Common myeloid progenitor, CD34-positive (primary cell): ENCODE measurements at regions not wholly inside any gene's neighbourhood (a gene's known extent, or its start where the extent isn't known, plus 50 kb on each side); places are given as distances from the start of the nearest gene placed in this dataset.
A peak's percentile ranks its signal among the peaks of the same experiment; 100 is the strongest.

Experiments
- CTCF ChIA-PET: fragments of 350-600 bp; sonication (Branson Sonifier 250); formaldehyde crosslinking; loops from one replicate; lab custom pipeline; 2021; ENCODE audit warnings: antibody characterized with exemption; lab: Charles Lee
- POLR2A ChIA-PET: fragments of 350-600 bp; sonication (Branson Sonifier 250); formaldehyde crosslinking; loops from one replicate; lab custom pipeline; 2021; ENCODE audit warnings: antibody characterized with exemption; lab: Charles Lee
- DNase-seq, 3 donors: peaks; one replicate each; pipeline versions ENCODE4 v3.0.0 to v3.0.0-alpha.2; 2013
- H3K27ac ChIP-seq, 2 experiments: 1 replicate in 1 of 2; 2 replicates in 1 of 2; pipeline ENCODE4 v1.7.0; 2013; ENCODE audit warnings: inconsistent platforms in 2 of 2, low read length in 2 of 2, mild to moderate bottlenecking in 2 of 2, low read depth in 1 of 2, moderate library complexity in 1 of 2; ENCODE audit not compliant: severe bottlenecking in 2 of 2, insufficient read depth in 1 of 2, poor library complexity in 1 of 2
- H3K27me3 ChIP-seq, 5 experiments: replicated peaks in 2 of 5; 1 replicate in 3 of 5; 2 replicates in 2 of 5; pipeline versions ENCODE4 v1.6.1 to v1.7.0; 2013; ENCODE audit warnings: low read length in 4 of 5, mild to moderate bottlenecking in 2 of 5, moderate library complexity in 2 of 5, inconsistent platforms in 1 of 5; ENCODE audit not compliant: insufficient read depth in 5 of 5, control insufficient read depth in 4 of 5
- H3K36me3 ChIP-seq, 4 experiments: 1 replicate in 2 of 4; 2 replicates in 2 of 4; pipeline versions ENCODE4 v1.6.1 to v1.7.0; 2013; ENCODE audit warnings: low read length in 3 of 4, control low read depth in 1 of 4, mild to moderate bottlenecking in 1 of 4; ENCODE audit not compliant: control insufficient read depth in 4 of 4, insufficient read depth in 4 of 4
- H3K4me1 ChIP-seq, 4 experiments: 1 replicate in 3 of 4; 2 replicates in 1 of 4; pipeline versions ENCODE4 v1.6.1 to v1.7.1; 2013; ENCODE audit warnings: low read length in 3 of 4, mild to moderate bottlenecking in 3 of 4, control low read depth in 1 of 4, inconsistent platforms in 1 of 4, moderate library complexity in 1 of 4; ENCODE audit not compliant: control insufficient read depth in 4 of 4, insufficient read depth in 4 of 4; ENCODE audit errors: control extremely low read depth in 1 of 4
- H3K4me3 ChIP-seq, 7 experiments: 1 replicate in 4 of 7; 2 replicates in 3 of 7; pipeline versions ENCODE4 v1.5.1 to v1.7.0; 2013; ENCODE audit warnings: mild to moderate bottlenecking in 7 of 7, low read length in 6 of 7, moderate library complexity in 6 of 7, inconsistent platforms in 2 of 7, low read depth in 2 of 7, control low read depth in 1 of 7; ENCODE audit not compliant: insufficient read depth in 4 of 7, control insufficient read depth in 1 of 7; ENCODE audit errors: extremely low read depth in 1 of 7
- H3K9me3 ChIP-seq, 5 experiments: 1 replicate in 4 of 5; 2 replicates in 1 of 5; pipeline versions ENCODE4 v1.6.1 to v1.7.1; 2013; ENCODE audit warnings: low read length in 4 of 5, mild to moderate bottlenecking in 2 of 5, inconsistent platforms in 1 of 5, low read depth in 1 of 5, moderate library complexity in 1 of 5; ENCODE audit not compliant: control insufficient read depth in 4 of 5, insufficient read depth in 2 of 5; ENCODE audit errors: control extremely low read depth in 1 of 5
- WGBS: methylation state at CpG from one replicate; pipeline ENCODE4 v1.1.5; 2013; ENCODE audit not compliant: insufficient coverage; 5-methylcytosine and 5-hydroxymethylcytosine counted together

GRCh38 chrX:20515841-20516461 lies 249.2 kb upstream of the RPS6KA3 start:
- Histone ChIP-seq H3K27me3 (peaks cover 0 to 23% (median 0%) of the 10 kb centered on the region in 5 experiments), H3K4me3 (no peak overlapping the region), H3K9me3 (no peaks in the 10 kb centered on the region), H3K4me1 (peaks cover 0 to 23% (median 12%) of the 10 kb centered on the region in 4 experiments), H3K36me3 (no peaks in the 10 kb centered on the region), H3K27ac (no peak overlapping the region)
- WGBS, result no CpG with 5 or more reads among the region's 1 CpG
- peak; percentile 38 to 84 (median 81) for DNase-seq
- ChIA-PET CTCF (no interaction called here), POLR2A (no interaction called here)

GRCh38 chrX:20514358-20514757 lies 247.6 kb upstream of the RPS6KA3 start:
- Histone ChIP-seq H3K27me3 (peaks cover 0 to 19% (median 0%) of the 10 kb centered on the region in 5 experiments), H3K4me3 (no peak overlapping the region), H3K9me3 (no peaks in the 10 kb centered on the region), H3K27ac (no peak overlapping the region), H3K4me1 (peaks cover 0 to 23% (median 12%) of the 10 kb centered on the region in 4 experiments), H3K36me3 (no peaks in the 10 kb centered on the region)
- WGBS, result no CpG with 5 or more reads among the region's 1 CpG
- ChIA-PET POLR2A (no interaction called here), CTCF (no interaction called here)
- DNase-seq, result peak in 2 of 3 donors; percentile 12 to 13

GRCh38 chrX:20513185-20513584 lies 246.5 kb upstream of the RPS6KA3 start:
- ChIA-PET POLR2A (no interaction called here), CTCF (no interaction called here)
- H3K4me1 ChIP-seq, result peaks cover 0 to 23% (median 12%) of the 10 kb centered on the region in 4 experiments

GRCh38 chrX:20511792-20512191 lies 245.1 kb upstream of the RPS6KA3 start:
- Histone ChIP-seq H3K36me3 (no peaks in the 10 kb centered on the region), H3K27ac (no peak overlapping the region), H3K4me1 (peaks cover 0 to 21% (median 9%) of the 10 kb centered on the region in 4 experiments), H3K9me3 (no peaks in the 10 kb centered on the region), H3K4me3 (no peak overlapping the region), H3K27me3 (peaks cover 0 to 13% (median 0%) of the 10 kb centered on the region in 5 experiments)
- ChIA-PET CTCF (no interaction called here), POLR2A (no interaction called here)
- 37% methylated on average over 2 of the region's 5 CpGs for WGBS
- peak in 2 of 3 donors; percentile 20 to 34 for DNase-seq

More at GRCh38 chrX:20513185-20513584, 246.5 kb upstream of the RPS6KA3 start:
- Histone ChIP-seq H3K9me3 (no peaks in the 10 kb centered on the region), H3K27me3 (peaks cover 0 to 13% (median 0%) of the 10 kb centered on the region in 5 experiments), H3K4me3 (no peak overlapping the region), H3K27ac (no peak overlapping the region), H3K36me3 (no peaks in the 10 kb centered on the region)
- DNase-seq, result peak in 1 of 3 donors; percentile 4
- WGBS, result no CpG with 5 or more reads among the region's 3 CpGs

- H3K4me3 ChIP-seq, result no peak overlapping the region
- no peaks in the 10 kb centered on the region for H3K36me3 ChIP-seq
- WGBS, result 82% methylated on average over 1 of the region's 2 CpGs
- no peak overlapping the region for H3K27ac ChIP-seq
- no peaks in the 10 kb centered on the region for H3K9me3 ChIP-seq
- peaks cover 0 to 5% (median 0%) of the 10 kb centered on the region in 5 experiments for H3K27me3 ChIP-seq
- H3K4me1 ChIP-seq, result peaks cover 0 to 12% (median 0%) of the 10 kb centered on the region in 4 experiments
- ChIA-PET CTCF (no interaction called here), POLR2A (interaction anchor here (0.6 to 1.6 kb wide), 2 partner anchors 12 to 355 kb away, joined by 3 to 6 read pairs; no protein-coding TSS in a partner anchor)
- DNase-seq, result no peak
Observed at GRCh38 chrX:20507901-20508620, 241.4 kb upstream of the RPS6KA3 start.

- no peak overlapping the region for H3K27ac ChIP-seq
- H3K36me3 ChIP-seq, result no peaks in the 10 kb centered on the region
- DNase-seq, result no peak
- CTCF ChIA-PET, result no interaction called here
- H3K4me3 ChIP-seq, result no peak overlapping the region
- peaks cover 0 to 5% (median 0%) of the 10 kb centered on the region in 5 experiments for H3K27me3 ChIP-seq
- peaks cover 0 to 4% (median 0%) of the 10 kb centered on the region in 4 experiments for H3K4me1 ChIP-seq
- POLR2A ChIA-PET, result interaction anchor here (1.6 kb wide), 1 partner anchor 11 kb away, joined by 3 read pairs; no protein-coding TSS in a partner anchor
- no peaks in the 10 kb centered on the region for H3K9me3 ChIP-seq
Observed at GRCh38 chrX:20506739-20507138, 240.0 kb upstream of the RPS6KA3 start.

- Histone ChIP-seq H3K27me3 (peaks cover 0 to 5% (median 0%) of the 10 kb centered on the region in 5 experiments), H3K36me3 (no peaks in the 10 kb centered on the region), H3K27ac (no peak overlapping the region), H3K9me3 (no peaks in the 10 kb centered on the region), H3K4me3 (no peak overlapping the region), H3K4me1 (no peaks in the 10 kb centered on the region)
- DNase-seq, result no peak
- POLR2A ChIA-PET, result no interaction called here
- CTCF ChIA-PET, result no interaction called here
Observed at GRCh38 chrX:20500949-20501348, 234.2 kb upstream of the RPS6KA3 start.
